Keratinocyte (primary cell): ENCODE measurements at regions not wholly inside any gene's neighbourhood (a gene's known extent, or its start where the extent isn't known, plus 50 kb on each side); places are given as distances from the start of the nearest gene placed in this dataset.

Source experiments
- DNase-seq: peaks from one replicate; pipeline ENCODE4 v3.0.0-alpha.2; 2011; ENCODE audit warnings: low read depth, missing footprints, low spot score
- FAIRE-seq: peaks from 2 replicates; lab custom pipeline; 2011; peaks lifted over from hg19 to GRCh38; lab: Jason Lieb, UNC
- H2AFZ ChIP-seq: 2 replicates; pipeline ENCODE4 v1.6.0; 2012; ENCODE audit warnings: low read length, control low read depth, inconsistent platforms; ENCODE audit not compliant: control insufficient read depth
- H3K27ac ChIP-seq: 2 replicates; pipeline ENCODE4 v1.5.1; 2011; ENCODE audit warnings: low read length; ENCODE audit not compliant: control insufficient read depth, insufficient read depth
- H3K27me3 ChIP-seq: 3 replicates; pipeline ENCODE4 v1.6.0; 2011; ENCODE audit warnings: low read length; ENCODE audit not compliant: control insufficient read depth, insufficient read depth; ENCODE audit errors: extremely low read depth
- H3K36me3 ChIP-seq, 2 experiments: 2 replicates in 1 of 2; 3 replicates in 1 of 2; pipeline ENCODE4 v1.5.1; 2011; ENCODE audit warnings: low read length in 2 of 2, mild to moderate bottlenecking in 1 of 2; ENCODE audit not compliant: control insufficient read depth in 2 of 2, insufficient read depth in 2 of 2; ENCODE audit errors: extremely low read depth in 1 of 2
- H3K4me1 ChIP-seq: 3 replicates; pipeline ENCODE4 v1.5.1; 2011; ENCODE audit warnings: low read length; ENCODE audit not compliant: control insufficient read depth, insufficient read depth; ENCODE audit errors: extremely low read depth
- H3K4me2 ChIP-seq: 3 replicates; pipeline ENCODE4 v1.6.0; 2011; ENCODE audit warnings: low read depth, low read length; ENCODE audit not compliant: control insufficient read depth, insufficient read depth; ENCODE audit errors: extremely low read depth
- H3K4me3 ChIP-seq, 3 experiments: fragments of 200-600 bp in 1 of 3; sonication (generic) in 1 of 3; 2 replicates in 2 of 3; 3 replicates in 1 of 3; pipeline ENCODE4 v1.5.1; 2011 to 2016; ENCODE audit warnings: low read length in 3 of 3, mild to moderate bottlenecking in 3 of 3, control low read depth in 2 of 3, inconsistent platforms in 1 of 3, low read depth in 1 of 3, mixed read lengths in 1 of 3, mixed run types in 1 of 3, moderate library complexity in 1 of 3; ENCODE audit not compliant: control insufficient read depth in 2 of 3, insufficient read depth in 2 of 3; ENCODE audit errors: extremely low read depth in 1 of 3
- H3K79me2 ChIP-seq: 2 replicates; pipeline ENCODE4 v1.6.0; 2012; ENCODE audit warnings: low read length; ENCODE audit not compliant: control insufficient read depth, insufficient read depth
- H3K9ac ChIP-seq: 3 replicates; pipeline ENCODE4 v1.6.0; 2011; ENCODE audit warnings: low read length; ENCODE audit not compliant: control insufficient read depth, insufficient read depth; ENCODE audit errors: extremely low read depth
- H3K9me1 ChIP-seq: 3 replicates; pipeline ENCODE4 v1.6.0; 2011; ENCODE audit warnings: low read length; ENCODE audit not compliant: control insufficient read depth, insufficient read depth; ENCODE audit errors: extremely low read depth
- H3K9me3 ChIP-seq: 2 replicates; pipeline ENCODE4 v1.5.1; 2012; ENCODE audit warnings: low read depth, low read length; ENCODE audit not compliant: control insufficient read depth
- H4K20me1 ChIP-seq: 3 replicates; pipeline ENCODE4 v1.6.0; 2011; ENCODE audit warnings: low read length; ENCODE audit not compliant: control insufficient read depth, insufficient read depth; ENCODE audit errors: extremely low read depth
- EZH2 ChIP-seq: IDR thresholded peaks from one replicate; pipeline ENCODE4 v1.6.1; 2012; ENCODE audit warnings: inconsistent platforms, mild to moderate bottlenecking, low read length, moderate library complexity
- dilution Hi-C: fragments of 300-500 bp; cut with MboI; formaldehyde crosslinking; loops from one replicate; pipeline ENCODE4 v1.7.0; 2020; ENCODE audit warnings: low sequenced_read_pairs; ENCODE audit not compliant: extremely low pct_ligation_motif_present
- TF ChIP-seq, protein P1 (sequence below), 3 experiments: IDR thresholded peaks in 1 of 3; conservative IDR thresholded peaks in 1 of 3; optimal IDR thresholded peaks in 1 of 3; 2 replicates in 2 of 3; 3 replicates in 1 of 3; pipeline versions ENCODE3 to v1.5.1; 2011; ENCODE audit warnings: low read length in 3 of 3, mild to moderate bottlenecking in 3 of 3, moderate library complexity in 2 of 3, control low read depth in 1 of 3, inconsistent platforms in 1 of 3; ENCODE audit not compliant: insufficient read depth in 2 of 3; ENCODE audit errors: extremely low read depth in 1 of 3

- dilution Hi-C loops, result no loop called here
- DNase-seq, result peak; percentile 58
These were observed 77.0 kb upstream of the ZFAND5 start for GRCh38 chr9:72441848-72442607.

GRCh38 chr9:72440992-72441847 lies 76.2 kb upstream of the ZFAND5 start:
- no peaks in the 10 kb centered on the region for H3K36me3 ChIP-seq
- no peak for TF ChIP-seq EZH2
- TF ChIP-seq, protein P1, sequence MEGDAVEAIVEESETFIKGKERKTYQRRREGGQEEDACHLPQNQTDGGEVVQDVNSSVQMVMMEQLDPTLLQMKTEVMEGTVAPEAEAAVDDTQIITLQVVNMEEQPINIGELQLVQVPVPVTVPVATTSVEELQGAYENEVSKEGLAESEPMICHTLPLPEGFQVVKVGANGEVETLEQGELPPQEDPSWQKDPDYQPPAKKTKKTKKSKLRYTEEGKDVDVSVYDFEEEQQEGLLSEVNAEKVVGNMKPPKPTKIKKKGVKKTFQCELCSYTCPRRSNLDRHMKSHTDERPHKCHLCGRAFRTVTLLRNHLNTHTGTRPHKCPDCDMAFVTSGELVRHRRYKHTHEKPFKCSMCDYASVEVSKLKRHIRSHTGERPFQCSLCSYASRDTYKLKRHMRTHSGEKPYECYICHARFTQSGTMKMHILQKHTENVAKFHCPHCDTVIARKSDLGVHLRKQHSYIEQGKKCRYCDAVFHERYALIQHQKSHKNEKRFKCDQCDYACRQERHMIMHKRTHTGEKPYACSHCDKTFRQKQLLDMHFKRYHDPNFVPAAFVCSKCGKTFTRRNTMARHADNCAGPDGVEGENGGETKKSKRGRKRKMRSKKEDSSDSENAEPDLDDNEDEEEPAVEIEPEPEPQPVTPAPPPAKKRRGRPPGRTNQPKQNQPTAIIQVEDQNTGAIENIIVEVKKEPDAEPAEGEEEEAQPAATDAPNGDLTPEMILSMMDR (optimal IDR thresholded peaks at IDR 0.05 in 1 of 3, IDR thresholded peaks at IDR 0.05 in 1 of 3, conservative IDR thresholded peaks at IDR 0.05 in 1 of 3; ENCODE audit: extremely low read depth in 1 of 3, insufficient read depth in 2 of 3, low read length in 3 of 3), result no peak
- H3K4me3 ChIP-seq, result peak overlapping the region in 2 of 3 experiments; percentile 43 to 46
- no peaks in the 10 kb centered on the region for H3K9me3 ChIP-seq
- H4K20me1 ChIP-seq, result no peaks in the 10 kb centered on the region
- peak overlapping the region; percentile 42 for H3K9ac ChIP-seq
- H3K27me3 ChIP-seq, result no peaks in the 10 kb centered on the region
- dilution Hi-C loops, result no loop called here
- peaks cover 3% of the 10 kb centered on the region for H3K9me1 ChIP-seq
- peak overlapping the region; percentile 79 for H2AFZ ChIP-seq
- FAIRE-seq (peak; percentile 95), DNase-seq (no peak)
- peaks cover 38% of the 10 kb centered on the region for H3K4me1 ChIP-seq
- H3K79me2 ChIP-seq, result no peaks in the 10 kb centered on the region
- peak overlapping the region; percentile 85 for H3K4me2 ChIP-seq
- peak overlapping the region; percentile 88 for H3K27ac ChIP-seq

More at GRCh38 chr9:72441848-72442607, 77.0 kb upstream of the ZFAND5 start:
- H3K36me3 ChIP-seq, result no peaks in the 10 kb centered on the region
- H3K9me3 ChIP-seq, result no peaks in the 10 kb centered on the region
- TF ChIP-seq, protein P1 (optimal IDR thresholded peaks at IDR 0.05 in 1 of 3, IDR thresholded peaks at IDR 0.05 in 1 of 3, conservative IDR thresholded peaks at IDR 0.05 in 1 of 3; ENCODE audit: extremely low read depth in 1 of 3, insufficient read depth in 2 of 3, low read length in 3 of 3), result no peak
- TF ChIP-seq EZH2, result no peak
- peak; percentile 98 for FAIRE-seq
- no peaks in the 10 kb centered on the region for H4K20me1 ChIP-seq
- H3K27me3 ChIP-seq, result no peaks in the 10 kb centered on the region
- peak overlapping the region; percentile 85 for H3K4me2 ChIP-seq
- H2AFZ ChIP-seq, result no peak overlapping the region
- peak overlapping the region in 2 of 3 experiments; percentile 43 to 46 for H3K4me3 ChIP-seq
- peak overlapping the region; percentile 42 for H3K9ac ChIP-seq
- H3K4me1 ChIP-seq, result peaks cover 38% of the 10 kb centered on the region
- H3K79me2 ChIP-seq, result no peaks in the 10 kb centered on the region
- H3K9me1 ChIP-seq, result peaks cover 3% of the 10 kb centered on the region
- peak overlapping the region; percentile 88 for H3K27ac ChIP-seq
